Gastrocnemius medialis (tissue), 4 donors: ENCODE measurements at regions not wholly inside any gene's neighbourhood (a gene's known extent, or its start where the extent isn't known, plus 50 kb on each side); places are given as distances from the start of the nearest gene placed in this dataset.

Experiments used
- CTCF ChIP-seq, 5 experiments: fragments of 450-650 bp in 3 of 5; fragments of 200-600 bp in 2 of 5; sonication (generic) in 2 of 5; IDR thresholded peaks in 4 of 5; conservative IDR thresholded peaks in 1 of 5; 1 replicate in 4 of 5; 2 replicates in 1 of 5; pipeline ENCODE4 v1.5.1; 2016 to 2019; ENCODE audit warnings: antibody characterized with exemption in 5 of 5, mild to moderate bottlenecking in 3 of 5, moderate library complexity in 3 of 5
- POLR2A ChIP-seq, 2 donors: fragments of 450-650 bp; IDR thresholded peaks; one replicate each; pipeline ENCODE4 v1.6.1; 2017; ENCODE audit warnings: antibody characterized with exemption in 2 of 2, mild to moderate bottlenecking in 2 of 2, moderate library complexity in 2 of 2

- TF ChIP-seq CTCF (IDR thresholded peaks at IDR 0.05 in 4 of 5, conservative IDR thresholded peaks at IDR 0.05 in 1 of 5) (no peak), POLR2A (IDR thresholded peaks at IDR 0.05) (no peak)
Observed at GRCh38 chr4:185898413-185898812, 86.4 kb upstream of the SORBS2 start.
